OCI-LY1 (cell line): ENCODE measurements at regions not wholly inside any gene's neighbourhood (a gene's known extent, or its start where the extent isn't known, plus 50 kb on each side); places are given as distances from the start of the nearest gene placed in this dataset.

Experiments
- EZH2 ChIP-seq: fragments of 200-600 bp; sonication (generic), shearing (Covaris generic); IDR thresholded peaks from 2 replicates; pipeline ENCODE4 v1.8.0; 2017; ENCODE audit warnings: borderline replicate concordance, mixed run types, mild to moderate bottlenecking, antibody characterized with exemption, low read length, moderate library complexity, mixed read lengths
- TF ChIP-seq, protein P1 (sequence below): fragments of 200-600 bp; sonication (generic), shearing (Covaris generic); IDR thresholded peaks from 2 replicates; pipeline ENCODE4 v1.5.1; 2017; ENCODE audit warnings: mild to moderate bottlenecking, antibody characterized with exemption, low read length, moderate library complexity, mixed read lengths

DNA sequence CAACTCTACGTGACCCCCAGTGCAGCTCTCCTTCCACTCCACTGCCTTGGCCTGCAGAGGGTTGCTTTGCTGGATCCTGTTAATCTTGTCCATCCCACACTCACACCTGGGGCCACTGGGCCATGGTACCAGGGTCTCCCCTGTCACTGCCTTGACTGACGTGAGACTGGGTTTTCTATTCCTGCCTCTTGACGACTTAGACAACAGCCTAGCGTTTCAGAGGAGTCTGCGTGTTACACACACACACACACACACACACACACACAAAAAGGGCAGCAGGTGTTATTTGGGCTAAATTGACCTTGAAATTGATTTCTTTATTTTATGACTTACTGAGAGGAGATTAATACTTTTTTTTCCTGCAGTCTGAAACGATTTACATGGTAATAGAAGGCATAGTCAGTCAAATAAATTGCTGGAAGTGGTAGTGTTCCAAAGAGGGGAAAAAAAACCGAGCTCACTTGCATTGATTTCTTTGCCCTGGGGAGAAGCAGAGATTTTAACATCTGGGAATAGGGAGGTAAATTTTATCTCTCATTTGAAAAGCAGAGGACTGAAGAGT lies 492.3 kb upstream of the EEF2KMT start:
- TF ChIP-seq, protein P1, sequence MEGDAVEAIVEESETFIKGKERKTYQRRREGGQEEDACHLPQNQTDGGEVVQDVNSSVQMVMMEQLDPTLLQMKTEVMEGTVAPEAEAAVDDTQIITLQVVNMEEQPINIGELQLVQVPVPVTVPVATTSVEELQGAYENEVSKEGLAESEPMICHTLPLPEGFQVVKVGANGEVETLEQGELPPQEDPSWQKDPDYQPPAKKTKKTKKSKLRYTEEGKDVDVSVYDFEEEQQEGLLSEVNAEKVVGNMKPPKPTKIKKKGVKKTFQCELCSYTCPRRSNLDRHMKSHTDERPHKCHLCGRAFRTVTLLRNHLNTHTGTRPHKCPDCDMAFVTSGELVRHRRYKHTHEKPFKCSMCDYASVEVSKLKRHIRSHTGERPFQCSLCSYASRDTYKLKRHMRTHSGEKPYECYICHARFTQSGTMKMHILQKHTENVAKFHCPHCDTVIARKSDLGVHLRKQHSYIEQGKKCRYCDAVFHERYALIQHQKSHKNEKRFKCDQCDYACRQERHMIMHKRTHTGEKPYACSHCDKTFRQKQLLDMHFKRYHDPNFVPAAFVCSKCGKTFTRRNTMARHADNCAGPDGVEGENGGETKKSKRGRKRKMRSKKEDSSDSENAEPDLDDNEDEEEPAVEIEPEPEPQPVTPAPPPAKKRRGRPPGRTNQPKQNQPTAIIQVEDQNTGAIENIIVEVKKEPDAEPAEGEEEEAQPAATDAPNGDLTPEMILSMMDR = no peak
- no peak for TF ChIP-seq EZH2
